Omental fat pad (tissue), 3 donors: ENCODE measurements at regions not wholly inside any gene's neighbourhood (a gene's known extent, or its start where the extent isn't known, plus 50 kb on each side); places are given as distances from the start of the nearest gene placed in this dataset.

Experiments
- ATAC-seq: fragments of 150-250 bp; one replicate; pipeline ENCODE4 v1.9.1; 2016; ENCODE audit warnings: mild to moderate bottlenecking, moderate library complexity; ENCODE audit not compliant: low FRiP score
- DNase-seq: peaks from one replicate; pipeline ENCODE4 v3.0.0-alpha.2; 2019; ENCODE audit warnings: low spot score
- CTCF ChIP-seq, 3 donors: fragments of 450-650 bp; IDR thresholded peaks; one replicate each; pipeline ENCODE4 v1.5.1; 2016 to 2017; ENCODE audit warnings: antibody characterized with exemption in 3 of 3, mild to moderate bottlenecking in 3 of 3, moderate library complexity in 2 of 3

GRCh38 chr3:115494826-115495225 lies 128.5 kb upstream of the GAP43 start:
- DNase-seq (no peak), ATAC-seq (no peak)
- no peak for TF ChIP-seq CTCF (IDR thresholded peaks at IDR 0.05)

GRCh38 chr3:115498421-115498820 lies 124.9 kb upstream of the GAP43 start:
- TF ChIP-seq CTCF (IDR thresholded peaks at IDR 0.05): no peak
- DNase-seq (no peak), ATAC-seq (no peak)

GRCh38 chr3:115498898-115499297 lies 124.4 kb upstream of the GAP43 start:
- DNase-seq: no peak
- no peak for ATAC-seq
- no peak for TF ChIP-seq CTCF (IDR thresholded peaks at IDR 0.05)

- no peak for ATAC-seq
- DNase-seq: no peak
- no peak for TF ChIP-seq CTCF (IDR thresholded peaks at IDR 0.05)
Observed at GRCh38 chr3:115499666-115500065, 123.6 kb upstream of the GAP43 start.

GRCh38 chr3:115500795-115501194 lies 122.5 kb upstream of the GAP43 start:
- no peak for ATAC-seq
- TF ChIP-seq CTCF (IDR thresholded peaks at IDR 0.05): no peak

GRCh38 chr3:115502128-115502527 lies 121.2 kb upstream of the GAP43 start:
- ATAC-seq (no peak), DNase-seq (no peak)
- no peak for TF ChIP-seq CTCF (IDR thresholded peaks at IDR 0.05)

More at GRCh38 chr3:115500795-115501194, 122.5 kb upstream of the GAP43 start:
- DNase-seq: no peak

GRCh38 chr3:115503394-115503793 lies 119.9 kb upstream of the GAP43 start:
- DNase-seq (no peak), ATAC-seq (no peak)
- TF ChIP-seq CTCF (IDR thresholded peaks at IDR 0.05): no peak
